ENCODE measurements at regions not wholly inside any gene's neighbourhood (a gene's known extent, or its start where the extent isn't known, plus 50 kb on each side); places are given as distances from the start of the nearest gene placed in this dataset.
"Not testable (repeated sequence)": the region's sequence is repeated elsewhere in the genome, so short reads cannot be mapped to it uniquely, and the experiment has no call there.

DNA sequence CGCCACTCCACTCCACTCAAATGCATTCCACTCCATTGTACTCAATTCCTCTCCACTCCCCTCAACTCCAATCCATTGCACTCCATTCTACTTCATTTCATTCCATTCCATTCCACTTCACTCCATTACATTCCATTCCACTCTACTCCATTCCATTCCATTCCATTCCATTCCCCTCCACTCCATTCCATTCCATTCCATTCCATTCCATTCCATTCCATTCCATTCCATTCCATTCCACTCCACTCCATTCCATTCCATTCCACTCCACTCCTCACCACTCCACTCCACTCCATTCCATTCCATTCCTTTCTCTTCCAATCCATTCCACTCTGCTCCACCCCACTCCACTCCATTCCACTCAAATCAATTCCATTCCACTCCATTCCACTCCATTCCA lies 1459.9 kb downstream of the TSPY10 start:
- no peak for TF ChIP-seq EZH2phosphoT487 (IDR thresholded peaks at IDR 0.05; ENCODE audit: borderline replicate concordance, low read depth, low read length)
- TF ChIP-seq, protein P1, sequence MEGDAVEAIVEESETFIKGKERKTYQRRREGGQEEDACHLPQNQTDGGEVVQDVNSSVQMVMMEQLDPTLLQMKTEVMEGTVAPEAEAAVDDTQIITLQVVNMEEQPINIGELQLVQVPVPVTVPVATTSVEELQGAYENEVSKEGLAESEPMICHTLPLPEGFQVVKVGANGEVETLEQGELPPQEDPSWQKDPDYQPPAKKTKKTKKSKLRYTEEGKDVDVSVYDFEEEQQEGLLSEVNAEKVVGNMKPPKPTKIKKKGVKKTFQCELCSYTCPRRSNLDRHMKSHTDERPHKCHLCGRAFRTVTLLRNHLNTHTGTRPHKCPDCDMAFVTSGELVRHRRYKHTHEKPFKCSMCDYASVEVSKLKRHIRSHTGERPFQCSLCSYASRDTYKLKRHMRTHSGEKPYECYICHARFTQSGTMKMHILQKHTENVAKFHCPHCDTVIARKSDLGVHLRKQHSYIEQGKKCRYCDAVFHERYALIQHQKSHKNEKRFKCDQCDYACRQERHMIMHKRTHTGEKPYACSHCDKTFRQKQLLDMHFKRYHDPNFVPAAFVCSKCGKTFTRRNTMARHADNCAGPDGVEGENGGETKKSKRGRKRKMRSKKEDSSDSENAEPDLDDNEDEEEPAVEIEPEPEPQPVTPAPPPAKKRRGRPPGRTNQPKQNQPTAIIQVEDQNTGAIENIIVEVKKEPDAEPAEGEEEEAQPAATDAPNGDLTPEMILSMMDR (conservative IDR thresholded peaks at IDR 0.05; ENCODE audit: low read length), result no peak
- CTCF ChIA-PET (ENCODE audit: unreplicated experiment), result no interaction called here
- no peaks in the 10 kb centered on the region for H4K20me1 ChIP-seq (ENCODE audit: insufficient read depth, low read length)
- no peaks in the 10 kb centered on the region for H3K79me2 ChIP-seq (ENCODE audit: insufficient read depth, low read depth, low read length)
- H3K4me3 ChIP-seq (ENCODE audit: low read depth, low read length, poor library complexity, severe bottlenecking), result no peak overlapping the region
- H3K36me3 ChIP-seq (ENCODE audit: insufficient read depth, low read length), result no peaks in the 10 kb centered on the region
- H3K4me1 ChIP-seq (ENCODE audit: insufficient read depth, low read length, poor library complexity, severe bottlenecking), result no peaks in the 10 kb centered on the region
- H3K9me2 ChIP-seq (ENCODE audit: insufficient read depth, low read length), result no peaks in the 10 kb centered on the region
- intact Hi-C loops (cut with micrococcal nuclease; ENCODE audit: unreplicated experiment), result no loop called here
- DNase-seq (ENCODE audit: low spot score), result no peak
- POLR2A ChIA-PET, result no interaction called here
- no peak overlapping the region for H3K27ac ChIP-seq (ENCODE audit: low read depth, low read length, poor library complexity, severe bottlenecking)
- no peak overlapping the region for H3K4me2 ChIP-seq (ENCODE audit: low read length)
- H3K9me3 ChIP-seq (ENCODE audit: low read length), result peaks cover 8% of the 10 kb centered on the region; the same call in 1 of the 2 replicates
- H2AFZ ChIP-seq (ENCODE audit: low read length), result no peak overlapping the region
- BruUV-seq (replicated peaks), result no TSS peak

DNA sequence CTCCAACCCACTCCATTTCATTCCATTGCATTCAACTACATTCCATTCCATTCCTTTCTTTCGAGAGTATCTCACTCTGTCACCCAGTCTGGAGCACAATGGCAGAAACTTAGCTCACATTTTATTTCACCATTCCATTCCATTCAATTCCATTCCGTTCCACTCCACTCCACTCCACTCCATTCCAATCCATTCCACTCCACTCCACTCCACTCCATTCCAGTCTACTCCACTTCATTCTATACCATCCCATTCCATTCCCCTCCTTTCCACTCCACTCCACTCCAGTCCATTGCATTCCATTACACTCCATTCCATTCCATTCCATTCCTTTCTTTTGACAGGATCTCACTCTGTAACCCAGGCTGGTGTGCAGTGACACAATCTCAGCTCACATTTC lies 1466.3 kb downstream of the TSPY10 start:
- intact Hi-C loops (cut with micrococcal nuclease; ENCODE audit: unreplicated experiment), result no loop called here
- Histone ChIP-seq H3K4me3 (ENCODE audit: low read depth, low read length, poor library complexity, severe bottlenecking) (no peak overlapping the region), H3K4me1 (ENCODE audit: insufficient read depth, low read length, poor library complexity, severe bottlenecking) (no peaks in the 10 kb centered on the region), H2AFZ (ENCODE audit: low read length) (no peak overlapping the region), H3K36me3 (ENCODE audit: insufficient read depth, low read length) (no peaks in the 10 kb centered on the region), H3K9me2 (ENCODE audit: insufficient read depth, low read length) (no peaks in the 10 kb centered on the region), H3K4me2 (ENCODE audit: low read length) (no peak overlapping the region), H3K27ac (ENCODE audit: low read depth, low read length, poor library complexity, severe bottlenecking) (no peak overlapping the region), H3K9me3 (ENCODE audit: low read length) (peaks cover 19% of the 10 kb centered on the region), H3K79me2 (ENCODE audit: insufficient read depth, low read depth, low read length) (no peaks in the 10 kb centered on the region), H4K20me1 (ENCODE audit: insufficient read depth, low read length) (no peaks in the 10 kb centered on the region)
- CTCF ChIA-PET (ENCODE audit: unreplicated experiment), result no interaction called here
- TF ChIP-seq, protein P1 (conservative IDR thresholded peaks at IDR 0.05; ENCODE audit: low read length), result no peak
- TF ChIP-seq EZH2phosphoT487 (IDR thresholded peaks at IDR 0.05; ENCODE audit: borderline replicate concordance, low read depth, low read length), result no peak
- BruUV-seq (replicated peaks), result no TSS peak
- no peak for DNase-seq (ENCODE audit: low spot score)
- POLR2A ChIA-PET, result no interaction called here

DNA sequence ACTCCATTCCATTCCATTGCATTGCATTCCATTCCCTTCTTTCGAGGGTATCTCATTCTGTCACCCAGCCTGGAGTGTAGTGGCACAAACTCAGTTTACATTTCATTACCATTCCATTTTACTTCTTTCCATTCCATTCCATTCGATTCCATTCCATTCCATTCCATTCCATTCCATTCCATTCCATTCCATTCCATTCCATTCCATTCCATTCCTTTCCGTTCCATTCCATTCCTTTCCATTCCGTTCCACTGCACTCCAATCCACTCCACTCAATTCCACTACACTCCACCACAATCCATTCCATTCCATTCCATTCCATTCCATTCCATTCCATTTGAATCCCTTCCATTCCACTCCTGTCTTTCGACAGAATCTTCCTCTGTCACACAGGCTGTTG lies 1472.0 kb downstream of the TSPY10 start:
- DNase-seq (ENCODE audit: low spot score); H3K4me3 ChIP-seq (ENCODE audit: low read depth, low read length, poor library complexity, severe bottlenecking); H3K4me2 ChIP-seq (ENCODE audit: low read length); H3K36me3 ChIP-seq (ENCODE audit: insufficient read depth, low read length); POLR2A ChIA-PET; H3K4me1 ChIP-seq (ENCODE audit: insufficient read depth, low read length, poor library complexity, severe bottlenecking); H2AFZ ChIP-seq (ENCODE audit: low read length); intact Hi-C loops (cut with micrococcal nuclease; ENCODE audit: unreplicated experiment); H4K20me1 ChIP-seq (ENCODE audit: insufficient read depth, low read length); H3K9me2 ChIP-seq (ENCODE audit: insufficient read depth, low read length); H3K79me2 ChIP-seq (ENCODE audit: insufficient read depth, low read depth, low read length); H3K27ac ChIP-seq (ENCODE audit: low read depth, low read length, poor library complexity, severe bottlenecking); CTCF ChIA-PET (ENCODE audit: unreplicated experiment); BruUV-seq (replicated peaks): not testable (repeated sequence)
- peaks cover 10% of the 10 kb centered on the region; the same call in 1 of the 2 replicates for H3K9me3 ChIP-seq (ENCODE audit: low read length)

DNA sequence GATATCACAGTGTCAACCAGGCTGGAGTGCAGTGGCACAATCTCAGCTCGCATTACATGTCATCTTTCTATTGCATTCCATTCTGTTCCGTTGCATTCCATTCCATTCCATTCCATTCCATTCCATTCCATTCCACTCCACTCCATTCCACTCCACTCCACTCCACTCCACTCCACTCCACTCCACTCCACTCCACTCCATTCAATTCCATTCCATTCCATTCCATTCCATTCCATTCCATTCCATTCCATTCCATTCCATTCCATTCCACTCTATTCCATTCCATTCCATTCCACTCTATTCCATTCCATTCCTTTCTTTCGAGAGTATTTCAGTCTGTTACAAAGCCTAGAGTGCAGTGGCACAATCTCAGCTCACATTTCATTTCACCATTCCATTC lies 1486.5 kb downstream of the TSPY10 start:
- H3K9me3 ChIP-seq (ENCODE audit: low read length); H3K36me3 ChIP-seq (ENCODE audit: insufficient read depth, low read length); H3K4me2 ChIP-seq (ENCODE audit: low read length); DNase-seq (ENCODE audit: low spot score); H3K4me3 ChIP-seq (ENCODE audit: low read depth, low read length, poor library complexity, severe bottlenecking); POLR2A ChIA-PET; H2AFZ ChIP-seq (ENCODE audit: low read length); H3K79me2 ChIP-seq (ENCODE audit: insufficient read depth, low read depth, low read length); CTCF ChIA-PET (ENCODE audit: unreplicated experiment); H3K27ac ChIP-seq (ENCODE audit: low read depth, low read length, poor library complexity, severe bottlenecking); intact Hi-C loops (cut with micrococcal nuclease; ENCODE audit: unreplicated experiment); H3K4me1 ChIP-seq (ENCODE audit: insufficient read depth, low read length, poor library complexity, severe bottlenecking); H4K20me1 ChIP-seq (ENCODE audit: insufficient read depth, low read length); H3K9me2 ChIP-seq (ENCODE audit: insufficient read depth, low read length); BruUV-seq (replicated peaks): not testable (repeated sequence)
